ENCODE measurements at regions not wholly inside any gene's neighbourhood (a gene's known extent, or its start where the extent isn't known, plus 50 kb on each side); places are given as distances from the start of the nearest gene placed in this dataset.
A peak's percentile ranks its signal among the peaks of the same experiment; 100 is the strongest.

- no peaks in the 10 kb centered on the region for H3K36me3 ChIP-seq (ENCODE audit: control insufficient read depth in 2 of 2, extremely low read depth in 1 of 2, insufficient read depth in 1 of 2, low read length in 1 of 2)
- ChIA-PET CTCF (interaction anchor here in 1 of 2 donors (0.6 to 1.4 kb wide), 3 partner anchors 177 to 527 kb away, joined by 3 to 6 read pairs (median 4); no protein-coding TSS in a partner anchor), POLR2A (no interaction called here)
- ATAC-seq (replicated peaks in 1 of 4) (peak; percentile 43 to 73 (median 69)), DNase-seq (peak in 16 of 35 experiments; percentile 0 to 28 (median 5))
- H3K27me3 ChIP-seq (replicated peaks in 1 of 2; ENCODE audit: control insufficient read depth in 2 of 2, extremely low read depth in 1 of 2, insufficient read depth in 2 of 2, low read length in 1 of 2) = no peaks in the 10 kb centered on the region
- Mint-ChIP-seq H3K4me3 (peak overlapping the region; percentile 51 to 80 (median 70)), H3K4me1 (peaks cover 17 to 36% (median 19%) of the 10 kb centered on the region in 3 donors), H3K9me3 (no peaks in the 10 kb centered on the region), H3K27me3 (peaks cover 0 to 30% of the 10 kb centered on the region in 2 donors), H3K27ac (peak overlapping the region; percentile 95 to 98), H3K36me3 (no peaks in the 10 kb centered on the region)
- peaks cover 7% of the 10 kb centered on the region in 2 experiments for H3K4me1 ChIP-seq (ENCODE audit: control insufficient read depth in 1 of 2, extremely low read depth in 1 of 2, insufficient read depth in 2 of 2, low read length in 2 of 2)
- H3K9me3 ChIP-seq = no peaks in the 10 kb centered on the region
- 40% methylated on average over 1 of the region's 9 CpGs for WGBS (ENCODE audit: insufficient coverage)
- H3K4me3 ChIP-seq (ENCODE audit: control insufficient read depth in 1 of 2, extremely low read depth in 1 of 2, low read length in 1 of 2) = peak overlapping the region; percentile 4 to 30
- peak overlapping the region; percentile 79 for H3K27ac ChIP-seq (ENCODE audit: low read length)
These were observed 95.8 kb upstream of the EGFL6 start for GRCh38 chrX:13473442-13474163.

- H3K4me3 Mint-ChIP-seq = peak overlapping the region in 1 of 3 donors; percentile 80
- peak overlapping the region; percentile 95 to 98 for H3K27ac Mint-ChIP-seq
- peaks cover 17 to 36% (median 19%) of the 10 kb centered on the region in 3 donors for H3K4me1 Mint-ChIP-seq
- Histone ChIP-seq H3K4me3 (ENCODE audit: control insufficient read depth in 1 of 2, extremely low read depth in 1 of 2, low read length in 1 of 2) (no peak overlapping the region), H3K4me1 (ENCODE audit: control insufficient read depth in 1 of 2, extremely low read depth in 1 of 2, insufficient read depth in 2 of 2, low read length in 2 of 2) (peaks cover 7% of the 10 kb centered on the region in 2 experiments), H3K27me3 (replicated peaks in 1 of 2; ENCODE audit: control insufficient read depth in 2 of 2, extremely low read depth in 1 of 2, insufficient read depth in 2 of 2, low read length in 1 of 2) (no peaks in the 10 kb centered on the region), H3K36me3 (ENCODE audit: control insufficient read depth in 2 of 2, extremely low read depth in 1 of 2, insufficient read depth in 1 of 2, low read length in 1 of 2) (no peaks in the 10 kb centered on the region), H3K9me3 (no peaks in the 10 kb centered on the region), H3K27ac (ENCODE audit: low read length) (no peak overlapping the region)
- ATAC-seq (replicated peaks in 1 of 4) (no peak), DNase-seq (no peak)
- CTCF ChIA-PET = interaction anchor here in 1 of 2 donors (0.6 kb wide), 1 partner anchor 177 kb away, joined by 4 read pairs; no protein-coding TSS in a partner anchor
- H3K36me3 Mint-ChIP-seq = no peaks in the 10 kb centered on the region
- H3K27me3 Mint-ChIP-seq = peaks cover 0 to 29% of the 10 kb centered on the region in 2 donors
- WGBS (ENCODE audit: insufficient coverage) = no CpG with 5 or more reads among the region's 5 CpGs
- no peaks in the 10 kb centered on the region for H3K9me3 Mint-ChIP-seq
- POLR2A ChIA-PET = no interaction called here
These were observed 96.4 kb upstream of the EGFL6 start for GRCh38 chrX:13472975-13473374.

- Mint-ChIP-seq H3K36me3 (no peaks in the 10 kb centered on the region), H3K9me3 (no peaks in the 10 kb centered on the region), H3K27me3 (peaks cover 0 to 29% of the 10 kb centered on the region in 2 donors), H3K27ac (no peak overlapping the region), H3K4me3 (no peak overlapping the region), H3K4me1 (peaks cover 17 to 36% (median 19%) of the 10 kb centered on the region in 3 donors)
- Histone ChIP-seq H3K9me3 (no peaks in the 10 kb centered on the region), H3K4me3 (ENCODE audit: control insufficient read depth in 1 of 2, extremely low read depth in 1 of 2, low read length in 1 of 2) (no peak overlapping the region), H3K36me3 (ENCODE audit: control insufficient read depth in 2 of 2, extremely low read depth in 1 of 2, insufficient read depth in 1 of 2, low read length in 1 of 2) (no peaks in the 10 kb centered on the region), H3K27ac (ENCODE audit: low read length) (no peak overlapping the region), H3K4me1 (ENCODE audit: control insufficient read depth in 1 of 2, extremely low read depth in 1 of 2, insufficient read depth in 2 of 2, low read length in 2 of 2) (peaks cover 7% of the 10 kb centered on the region in 2 experiments), H3K27me3 (replicated peaks in 1 of 2; ENCODE audit: control insufficient read depth in 2 of 2, extremely low read depth in 1 of 2, insufficient read depth in 2 of 2, low read length in 1 of 2) (no peaks in the 10 kb centered on the region)
- 100% methylated on average over 2 of the region's 3 CpGs for WGBS (ENCODE audit: insufficient coverage)
- ATAC-seq (replicated peaks in 1 of 4) = no peak
- DNase-seq = no peak
- ChIA-PET CTCF (interaction anchor here in 1 of 2 donors (0.6 kb wide), 1 partner anchor 503 kb away, joined by 3 read pairs; no protein-coding TSS in a partner anchor), POLR2A (no interaction called here)
These were observed 98.1 kb upstream of the EGFL6 start for GRCh38 chrX:13471269-13471668.

- H3K9me3 Mint-ChIP-seq = no peaks in the 10 kb centered on the region
- ChIA-PET CTCF (interaction anchor here in 1 of 2 donors (0.6 kb wide), 1 partner anchor 540 kb away, joined by 3 read pairs; no protein-coding TSS in a partner anchor), POLR2A (no interaction called here)
- no peak overlapping the region for H3K27ac Mint-ChIP-seq
- H3K4me3 Mint-ChIP-seq = no peak overlapping the region
- no peaks in the 10 kb centered on the region for H3K27me3 ChIP-seq (replicated peaks in 1 of 2; ENCODE audit: control insufficient read depth in 2 of 2, extremely low read depth in 1 of 2, insufficient read depth in 2 of 2, low read length in 1 of 2)
- WGBS (ENCODE audit: insufficient coverage) = no CpG with 5 or more reads among the region's 3 CpGs
- no peaks in the 10 kb centered on the region for H3K36me3 ChIP-seq (ENCODE audit: control insufficient read depth in 2 of 2, extremely low read depth in 1 of 2, insufficient read depth in 1 of 2, low read length in 1 of 2)
- H3K4me1 ChIP-seq (ENCODE audit: control insufficient read depth in 1 of 2, extremely low read depth in 1 of 2, insufficient read depth in 2 of 2, low read length in 2 of 2) = peaks cover 7% of the 10 kb centered on the region in 2 experiments
- H3K4me3 ChIP-seq (ENCODE audit: control insufficient read depth in 1 of 2, extremely low read depth in 1 of 2, low read length in 1 of 2) = no peak overlapping the region
- no peak overlapping the region for H3K27ac ChIP-seq (ENCODE audit: low read length)
- H3K36me3 Mint-ChIP-seq = no peaks in the 10 kb centered on the region
- DNase-seq (no peak), ATAC-seq (replicated peaks in 1 of 4) (no peak)
- peaks cover 17 to 36% (median 19%) of the 10 kb centered on the region in 3 donors for H3K4me1 Mint-ChIP-seq
- H3K9me3 ChIP-seq = no peaks in the 10 kb centered on the region
- H3K27me3 Mint-ChIP-seq = peaks cover 0 to 31% of the 10 kb centered on the region in 2 donors
These were observed 98.8 kb upstream of the EGFL6 start for GRCh38 chrX:13470685-13470977.

- ChIA-PET POLR2A (no interaction called here), CTCF (interaction anchor here in 1 of 2 donors (0.6 to 0.7 kb wide), 2 partner anchors 541 to 570 kb away, joined by 3 to 5 read pairs; no protein-coding TSS in a partner anchor)
- Histone ChIP-seq H3K4me1 (ENCODE audit: control insufficient read depth in 1 of 2, extremely low read depth in 1 of 2, insufficient read depth in 2 of 2, low read length in 2 of 2) (peaks cover 7% of the 10 kb centered on the region in 2 experiments), H3K36me3 (ENCODE audit: control insufficient read depth in 2 of 2, extremely low read depth in 1 of 2, insufficient read depth in 1 of 2, low read length in 1 of 2) (no peaks in the 10 kb centered on the region), H3K27me3 (replicated peaks in 1 of 2; ENCODE audit: control insufficient read depth in 2 of 2, extremely low read depth in 1 of 2, insufficient read depth in 2 of 2, low read length in 1 of 2) (no peaks in the 10 kb centered on the region), H3K4me3 (ENCODE audit: control insufficient read depth in 1 of 2, extremely low read depth in 1 of 2, low read length in 1 of 2) (no peak overlapping the region), H3K9me3 (no peaks in the 10 kb centered on the region), H3K27ac (ENCODE audit: low read length) (no peak overlapping the region)
- Mint-ChIP-seq H3K27me3 (peaks cover 0 to 27% of the 10 kb centered on the region in 2 donors), H3K27ac (no peak overlapping the region), H3K4me1 (peaks cover 17 to 34% (median 19%) of the 10 kb centered on the region in 3 donors), H3K36me3 (no peaks in the 10 kb centered on the region), H3K4me3 (no peak overlapping the region), H3K9me3 (no peaks in the 10 kb centered on the region)
- WGBS (ENCODE audit: insufficient coverage) = no CpG with 5 or more reads among the region's 4 CpGs
- ATAC-seq (replicated peaks in 1 of 4) = no peak
- no peak for DNase-seq
These were observed 99.3 kb upstream of the EGFL6 start for GRCh38 chrX:13469963-13470684.

- no CpG with 5 or more reads among the region's 4 CpGs for WGBS (ENCODE audit: insufficient coverage)
- Histone ChIP-seq H3K4me3 (ENCODE audit: control insufficient read depth in 1 of 2, extremely low read depth in 1 of 2, low read length in 1 of 2) (no peak overlapping the region), H3K36me3 (ENCODE audit: control insufficient read depth in 2 of 2, extremely low read depth in 1 of 2, insufficient read depth in 1 of 2, low read length in 1 of 2) (no peaks in the 10 kb centered on the region), H3K4me1 (ENCODE audit: control insufficient read depth in 1 of 2, extremely low read depth in 1 of 2, insufficient read depth in 2 of 2, low read length in 2 of 2) (no peaks in the 10 kb centered on the region), H3K9me3 (no peaks in the 10 kb centered on the region), H3K27me3 (replicated peaks in 1 of 2; ENCODE audit: control insufficient read depth in 2 of 2, extremely low read depth in 1 of 2, insufficient read depth in 2 of 2, low read length in 1 of 2) (no peaks in the 10 kb centered on the region), H3K27ac (ENCODE audit: low read length) (no peak overlapping the region)
- Mint-ChIP-seq H3K27ac (no peak overlapping the region), H3K4me3 (no peak overlapping the region), H3K9me3 (peaks cover under 1 to 3% (median under 1%) of the 10 kb centered on the region in 3 donors), H3K27me3 (peaks cover 0 to 32% of the 10 kb centered on the region in 2 donors), H3K36me3 (no peaks in the 10 kb centered on the region), H3K4me1 (peaks cover 3 to 18% (median 5%) of the 10 kb centered on the region in 3 donors)
- CTCF ChIA-PET = no interaction called here
- no peak for ATAC-seq (replicated peaks in 1 of 4)
- POLR2A ChIA-PET = no interaction called here
- no peak for DNase-seq
These were observed 101.3 kb upstream of the EGFL6 start for GRCh38 chrX:13468096-13468495.
